GM19468 (cell line): ENCODE measurements at regions not wholly inside any gene's neighbourhood (a gene's known extent, or its start where the extent isn't known, plus 50 kb on each side); places are given as distances from the start of the nearest gene placed in this dataset.

Experiments
- ATAC-seq: cut with Tn5 transposase; IDR thresholded peaks from one replicate; pipeline ENCODE4 v1.9.1; 2021; ENCODE audit warnings: mild to moderate bottlenecking, moderate library complexity, moderate number of reproducible peaks; ENCODE audit not compliant: unreplicated experiment; ENCODE audit errors: extremely low read depth

- ATAC-seq: no peak
Measured at GRCh38 chr2:29974086-29974485, 52.7 kb upstream of the ALK start.

DNA sequence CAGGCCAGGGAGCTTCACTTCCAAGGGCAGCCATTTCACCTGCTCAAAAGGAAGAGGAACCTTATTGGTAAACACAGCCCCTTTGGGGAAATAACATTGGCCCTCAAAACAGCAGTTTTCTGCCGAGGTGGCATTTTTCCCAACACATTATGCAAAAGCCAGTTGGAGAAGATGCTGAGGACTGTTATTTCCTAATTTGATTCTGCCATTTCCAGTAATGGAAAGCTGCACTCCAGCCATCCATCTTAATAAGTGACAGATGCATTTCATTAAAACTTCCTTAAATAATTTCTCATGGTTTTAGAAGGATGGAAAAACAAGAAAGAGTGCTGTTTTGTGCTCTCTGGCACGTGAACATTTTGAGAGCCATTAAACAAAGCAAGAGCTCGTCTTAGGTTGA, 55.9 kb upstream of the ALK start:
- no peak for ATAC-seq

DNA sequence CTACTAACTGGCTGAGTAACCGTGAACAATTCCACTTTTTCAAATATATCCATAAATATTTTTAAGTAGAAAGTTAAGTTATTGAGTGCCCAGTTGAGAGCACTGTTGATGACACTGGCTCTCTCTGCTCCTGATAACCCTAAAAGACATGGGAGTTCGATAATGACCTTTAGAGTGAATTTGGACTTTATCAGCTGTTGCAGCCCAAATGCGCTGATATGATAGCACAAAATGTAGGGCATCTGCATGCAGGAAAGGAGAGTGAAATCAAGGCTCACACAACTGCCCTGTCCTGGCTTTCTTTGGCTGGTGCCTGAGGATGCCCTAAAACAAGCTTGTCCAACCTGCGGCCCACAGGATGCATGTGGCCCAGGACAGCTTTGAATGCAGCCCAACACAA, 60.0 kb upstream of the ALK start:
- no peak for ATAC-seq

GRCh38 chr2:29983308-29983707, 61.9 kb upstream of the ALK start:
- no peak for ATAC-seq

- no peak for ATAC-seq
Measured at GRCh38 chr2:29987146-29987545, 65.8 kb upstream of the ALK start.

DNA sequence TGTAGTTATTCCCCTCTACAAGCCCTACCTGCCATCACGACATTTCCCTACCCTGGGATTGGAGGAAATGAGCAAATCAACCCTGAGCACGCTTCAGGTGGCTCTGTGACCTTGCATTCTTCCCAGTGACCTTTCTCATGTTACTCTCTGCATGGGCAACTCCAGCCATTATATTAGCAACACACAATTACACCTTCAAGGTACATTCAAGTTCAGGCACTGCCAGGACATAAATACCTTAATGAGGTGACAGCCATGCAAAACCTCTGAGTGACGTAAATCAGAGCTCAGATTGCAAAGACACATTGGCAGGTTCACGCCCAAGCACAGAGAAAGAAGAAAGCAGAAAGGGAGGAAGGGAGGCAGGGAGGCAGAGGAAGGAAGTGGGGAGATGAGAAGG, 68.7 kb upstream of the ALK start:
- ATAC-seq: no peak

DNA sequence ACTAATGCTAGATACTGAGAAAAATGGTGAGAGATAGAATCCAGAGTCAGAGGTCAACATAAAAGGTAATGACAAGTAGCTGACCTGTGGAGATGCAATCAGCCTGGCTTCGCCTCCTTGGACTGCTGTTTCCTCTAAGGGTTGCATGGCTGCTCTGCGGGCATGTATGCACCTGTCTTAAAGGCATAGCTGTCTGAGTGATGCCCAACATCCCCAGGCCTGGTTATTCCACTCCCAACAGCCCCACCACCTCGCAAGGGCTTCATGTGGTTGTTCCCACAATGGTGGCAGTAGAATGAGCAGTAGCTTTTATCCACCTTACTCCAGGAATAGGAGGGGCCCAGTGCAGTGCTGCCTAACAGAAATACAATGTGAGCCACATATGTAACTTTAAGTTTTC, 69.7 kb upstream of the ALK start:
- ATAC-seq: no peak

DNA sequence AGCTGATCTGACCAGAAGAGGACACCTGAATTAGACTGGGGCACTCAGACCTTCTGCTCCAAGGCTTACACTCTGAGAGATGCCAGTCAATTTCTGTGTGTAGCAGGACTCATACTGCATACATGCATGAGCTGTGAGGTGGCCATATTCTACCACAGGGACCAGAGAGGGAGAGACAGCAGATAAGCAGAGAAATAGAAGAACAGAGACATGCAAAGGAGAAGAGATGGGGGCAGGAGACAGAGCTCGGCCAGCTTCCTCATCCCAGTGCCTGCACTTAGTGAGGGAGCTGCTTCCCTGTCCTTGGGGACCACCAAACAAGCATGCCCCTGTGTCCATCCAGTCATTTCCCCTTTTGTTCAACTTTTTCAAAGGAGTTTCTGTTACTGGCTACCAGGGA, 73.9 kb upstream of the ALK start:
- no peak for ATAC-seq

DNA sequence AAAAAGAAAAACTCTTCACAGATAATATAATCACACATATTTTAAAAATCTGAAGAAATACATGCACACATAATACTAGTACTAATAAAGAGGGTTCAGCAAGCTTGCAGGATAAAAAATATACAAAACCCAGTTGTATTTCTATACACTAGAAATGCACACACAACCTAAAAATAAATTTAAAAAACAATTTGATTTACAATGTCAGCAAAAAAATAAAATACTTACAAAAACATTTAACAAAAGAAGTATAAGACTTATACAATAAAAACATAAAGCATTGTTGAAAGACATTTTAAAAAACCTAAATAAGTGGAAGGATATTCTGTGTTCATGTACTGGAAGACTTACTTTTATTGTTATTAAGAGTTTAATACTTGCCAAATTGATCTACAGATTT, 81.7 kb upstream of the ALK start:
- ATAC-seq: no peak

DNA sequence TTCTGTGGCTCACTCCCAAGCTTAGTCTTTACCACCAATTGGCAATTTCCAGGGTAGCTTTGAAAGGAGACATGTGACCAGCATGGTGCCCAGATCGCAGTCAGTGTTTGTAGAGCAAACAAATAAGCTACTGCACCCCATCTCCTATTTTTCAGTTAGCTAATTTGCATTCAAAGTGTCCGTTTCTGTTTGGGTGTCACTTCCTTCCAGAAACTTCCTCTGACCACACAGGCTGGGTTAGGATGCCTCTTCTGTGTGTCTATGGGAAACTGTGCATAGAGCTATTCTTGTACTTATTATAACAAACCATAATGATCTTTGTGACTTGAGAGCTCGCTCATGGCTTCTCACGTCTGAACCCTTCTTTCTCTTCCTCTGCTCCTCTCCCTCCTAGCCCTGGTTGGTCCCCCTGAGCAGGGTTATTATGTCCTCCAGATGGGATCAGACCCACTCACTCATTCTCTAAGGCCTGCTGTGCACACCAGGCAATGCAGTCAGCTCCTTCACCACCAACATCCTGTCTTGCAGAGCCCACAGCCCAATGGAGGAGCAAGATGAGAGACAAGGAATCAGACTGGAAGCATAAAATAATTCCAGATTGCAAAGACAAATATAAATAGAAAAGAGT, 101.2 kb upstream of the ALK start:
- no peak for ATAC-seq

DNA sequence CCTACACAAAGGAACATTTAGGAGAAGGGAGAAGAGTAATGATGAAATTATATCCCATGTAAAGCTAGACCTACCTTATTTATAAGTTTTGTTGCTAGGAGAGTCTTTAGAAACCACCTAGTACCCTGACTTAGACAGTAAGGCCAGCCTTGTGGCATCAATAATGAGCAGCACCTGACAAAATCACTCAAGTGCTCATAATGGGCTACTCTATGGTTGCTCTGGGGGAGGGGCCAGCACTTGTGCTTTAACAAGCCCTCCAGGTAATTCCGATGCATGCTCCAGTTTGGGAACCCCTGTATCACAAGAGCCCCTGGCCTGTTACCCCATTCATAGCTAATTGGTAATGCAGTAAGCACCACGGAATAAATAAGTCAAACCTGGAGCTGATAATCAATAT, 102.9 kb upstream of the ALK start:
- ATAC-seq: no peak

DNA sequence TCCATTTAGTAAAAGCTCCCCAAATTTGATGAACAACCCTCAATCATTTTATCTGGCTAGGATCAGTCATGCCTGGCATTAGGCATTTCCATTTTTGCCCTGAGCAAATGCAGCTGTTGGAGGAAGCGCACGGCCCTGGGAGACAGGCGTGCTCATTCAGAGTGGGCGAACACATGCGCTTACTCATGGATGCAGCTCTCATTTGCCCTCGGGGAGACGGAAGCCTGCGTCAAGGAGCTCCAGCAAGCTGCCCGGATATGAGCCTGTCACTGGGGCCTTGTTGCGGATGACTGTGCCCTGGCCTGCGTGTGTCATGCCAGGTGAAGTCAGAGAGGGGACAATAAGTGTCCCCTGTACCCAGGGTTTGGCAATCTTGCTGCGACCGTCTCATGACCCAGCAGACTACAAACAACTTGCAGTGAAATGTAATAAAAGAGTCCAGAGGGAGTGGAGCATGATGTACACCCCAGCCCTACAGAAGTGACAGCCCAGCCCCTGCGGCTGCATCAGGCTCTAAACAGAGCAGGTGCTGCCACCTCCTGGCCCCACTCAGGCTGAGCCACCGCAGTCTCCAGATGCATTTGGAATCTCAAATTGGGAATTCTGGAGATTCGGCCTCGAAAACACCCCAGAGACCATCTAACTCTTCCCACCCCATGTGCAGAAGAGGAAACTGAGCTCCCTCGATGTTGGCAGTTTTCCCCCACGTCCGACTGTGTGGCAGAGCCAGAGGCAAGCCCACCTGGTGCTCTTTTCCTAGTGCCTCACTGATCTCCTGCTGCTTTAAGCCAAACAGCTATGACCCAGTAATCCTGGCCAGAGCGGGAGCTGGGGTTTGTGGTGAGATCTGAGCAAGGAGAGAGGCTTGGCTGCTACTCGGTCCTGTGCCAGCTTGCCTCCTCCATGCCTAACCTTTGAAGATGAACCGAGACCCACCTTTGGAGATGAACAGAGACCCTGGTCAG, 105.0 kb upstream of the ALK start:
- ATAC-seq: no peak

DNA sequence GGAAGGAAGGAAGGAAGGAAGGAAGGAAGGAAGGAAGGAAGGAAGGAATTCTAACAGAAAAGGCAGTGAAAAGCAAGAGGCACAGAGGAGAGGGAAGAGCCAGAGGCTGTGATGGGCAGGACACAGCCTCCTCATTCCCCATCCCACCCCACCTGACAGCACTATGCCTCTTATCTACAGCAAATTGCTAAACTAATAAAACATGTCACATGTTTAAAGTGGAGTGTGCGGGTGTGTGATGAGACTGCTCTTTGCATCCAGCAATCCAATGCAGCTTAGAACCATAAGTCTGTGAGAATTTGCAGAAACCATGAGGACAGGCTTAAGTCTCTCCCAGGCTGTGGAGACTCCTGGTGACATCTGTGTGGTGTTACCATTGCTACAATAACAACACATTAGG, 108.4 kb upstream of the ALK start:
- no peak for ATAC-seq

GRCh38 chr2:30030361-30030760, 109.0 kb upstream of the ALK start:
- ATAC-seq: no peak

- ATAC-seq: no peak
Measured at GRCh38 chr2:30031184-30031583, 109.8 kb upstream of the ALK start.

- ATAC-seq: no peak
Measured at GRCh38 chr2:30034052-30034775, 112.6 kb upstream of the YPEL5 start.

- no peak for ATAC-seq
Measured at GRCh38 chr2:30037016-30037415, 109.8 kb upstream of the YPEL5 start.

DNA sequence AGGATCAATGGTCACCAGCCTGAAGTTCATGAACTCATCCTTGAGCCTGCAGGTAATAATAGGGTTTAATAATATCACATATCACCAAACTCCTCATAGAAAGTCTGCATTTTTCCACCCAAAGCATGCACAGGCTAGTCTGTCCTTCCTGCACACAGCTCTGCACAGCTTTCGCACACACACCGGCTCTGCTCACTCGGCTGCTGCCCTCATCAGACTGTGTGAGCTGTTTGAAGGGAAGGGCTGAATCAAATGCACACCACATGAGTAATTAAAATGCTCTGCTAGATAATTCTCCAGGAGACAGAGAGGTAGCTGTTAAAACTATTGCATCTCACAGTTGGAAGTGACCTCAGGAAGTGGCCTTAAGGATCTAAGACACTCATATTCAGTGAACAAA, 108.4 kb upstream of the YPEL5 start:
- no peak for ATAC-seq

DNA sequence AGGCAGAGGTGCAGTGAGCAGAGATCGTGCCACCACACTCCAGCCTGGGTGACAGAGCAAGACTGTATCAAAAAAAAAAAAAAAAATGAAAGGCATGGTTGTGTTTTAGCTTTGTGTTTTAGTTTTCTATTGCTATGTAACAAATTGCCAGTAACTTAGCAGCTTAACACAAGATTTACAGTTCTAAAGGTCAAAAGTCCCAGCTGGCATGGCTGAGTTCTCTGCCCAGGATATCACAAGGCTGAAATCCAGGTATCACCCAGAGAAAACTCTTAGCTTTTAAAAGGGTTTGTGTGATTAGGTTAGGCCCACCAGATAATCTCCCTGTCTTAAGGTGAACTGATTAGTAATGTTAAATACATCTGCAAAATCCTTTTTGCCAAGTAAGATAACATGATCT, 107.7 kb upstream of the YPEL5 start:
- ATAC-seq: no peak

DNA sequence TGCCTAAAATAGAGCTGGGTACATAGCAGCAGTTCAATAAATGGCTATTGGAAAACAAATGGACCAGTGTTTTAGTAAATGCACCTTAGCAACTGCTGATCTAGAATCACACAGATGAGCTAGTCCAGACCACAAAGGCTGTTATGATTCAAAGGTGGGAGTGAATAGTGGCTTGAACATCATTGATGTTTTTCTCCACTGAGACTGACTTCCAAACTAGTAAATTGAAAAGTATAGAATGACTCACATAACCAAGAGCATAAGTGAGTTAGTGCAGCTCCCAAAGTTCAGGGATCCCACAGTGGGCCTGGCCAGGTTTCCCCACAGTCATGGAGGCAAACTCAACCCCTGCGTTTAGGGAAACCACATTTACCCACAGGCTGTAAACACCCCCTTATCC, 106.7 kb upstream of the YPEL5 start:
- ATAC-seq: no peak

GRCh38 chr2:30041884-30042283, 104.9 kb upstream of the YPEL5 start:
- no peak for ATAC-seq
